ENCODE measurements at regions not wholly inside any gene's neighbourhood (a gene's known extent, or its start where the extent isn't known, plus 50 kb on each side); places are given as distances from the start of the nearest gene placed in this dataset.

- TF ChIP-seq ZNF316 (IDR thresholded peaks at IDR 0.05), result peak; percentile 33; the same call in 1 of the 2 replicates
- peak; percentile 38; the same call in 1 of the 2 replicates for TF ChIP-seq MAFF (IDR thresholded peaks at IDR 0.05; ENCODE audit: low read length)
- no peak for TF ChIP-seq ZC3H8 (IDR thresholded peaks at IDR 0.05)
- intact Hi-C loops (cut with micrococcal nuclease) (no loop called here), in situ Hi-C loops (cut with MboI) (no loop called here)
- Histone ChIP-seq H3K27me3 (ENCODE audit: control insufficient read depth in 2 of 2, insufficient read depth in 2 of 2, low read length in 2 of 2) (no peaks in the 10 kb centered on the region), H3K9ac (ENCODE audit: insufficient read depth in 1 of 2, low read depth in 2 of 2, low read length in 2 of 2) (no peak overlapping the region), H3K4me1 (replicated peaks in 1 of 2; ENCODE audit: control insufficient read depth in 2 of 2, insufficient read depth in 2 of 2, low read length in 2 of 2) (no peaks in the 10 kb centered on the region), H3K36me3 (ENCODE audit: control insufficient read depth, insufficient read depth, low read length) (no peaks in the 10 kb centered on the region), H3K79me2 (ENCODE audit: control insufficient read depth, insufficient read depth, low read length) (no peaks in the 10 kb centered on the region), H4K20me1 (replicated peaks; ENCODE audit: control insufficient read depth, insufficient read depth, low read length) (no peaks in the 10 kb centered on the region), H3K4me2 (ENCODE audit: insufficient read depth, low read length) (no peak overlapping the region), H3K9me1 (ENCODE audit: control insufficient read depth, insufficient read depth, low read length) (no peaks in the 10 kb centered on the region), H3K27ac (ENCODE audit: extremely low read depth, low read depth, low read length) (no peak overlapping the region), H3K9me3 (replicated peaks; ENCODE audit: control insufficient read depth, insufficient read depth, low read depth, low read length) (no peaks in the 10 kb centered on the region), H2AFZ (ENCODE audit: low read depth, low read length) (no peak overlapping the region), H3K4me3 (no peak overlapping the region)
- no TSS peak for BruUV-seq (replicated peaks)
- FAIRE-seq (no peak), DNase-seq (ENCODE audit: extremely low read depth in 1 of 4, low spot score in 3 of 4) (no peak), ATAC-seq (no peak)
- ChIA-PET CTCF (ENCODE audit: low intra/inter-chr PET ratio) (no interaction called here), POLR2A (interaction anchor here (1.0 to 1.4 kb wide), 2 partner anchors 17 to 47 kb away, joined by 3 to 4 read pairs; no protein-coding TSS in a partner anchor)
These were observed 124.0 kb upstream of the PMFBP1 start for GRCh38 chr16:72295914-72296313.

- H3K36me3 ChIP-seq (ENCODE audit: control insufficient read depth, insufficient read depth, low read length), result no peaks in the 10 kb centered on the region
- in situ Hi-C loops (cut with MboI) (no loop called here), intact Hi-C loops (cut with micrococcal nuclease) (no loop called here)
- ATAC-seq (no peak), DNase-seq (ENCODE audit: extremely low read depth in 1 of 4, low spot score in 3 of 4) (no peak), FAIRE-seq (no peak)
- H2AFZ ChIP-seq (ENCODE audit: low read depth, low read length), result no peak overlapping the region
- H3K27ac ChIP-seq (ENCODE audit: extremely low read depth, low read depth, low read length), result no peak overlapping the region
- BruUV-seq (replicated peaks), result no TSS peak
- no peak overlapping the region for H3K4me2 ChIP-seq (ENCODE audit: insufficient read depth, low read length)
- H3K4me3 ChIP-seq, result no peak overlapping the region
- CTCF ChIA-PET (ENCODE audit: low intra/inter-chr PET ratio), result no interaction called here
- no peak overlapping the region for H3K9ac ChIP-seq (ENCODE audit: insufficient read depth in 1 of 2, low read depth in 2 of 2, low read length in 2 of 2)
- no peaks in the 10 kb centered on the region for H3K9me1 ChIP-seq (ENCODE audit: control insufficient read depth, insufficient read depth, low read length)
- H3K9me3 ChIP-seq (replicated peaks; ENCODE audit: control insufficient read depth, insufficient read depth, low read depth, low read length), result no peaks in the 10 kb centered on the region
- POLR2A ChIA-PET, result interaction anchor here (1.0 to 1.3 kb wide), 2 partner anchors 8 to 9 kb away, joined by 3 to 4 read pairs; no protein-coding TSS in a partner anchor
- H3K27me3 ChIP-seq (ENCODE audit: control insufficient read depth in 2 of 2, insufficient read depth in 2 of 2, low read length in 2 of 2), result no peaks in the 10 kb centered on the region
- no peaks in the 10 kb centered on the region for H3K79me2 ChIP-seq (ENCODE audit: control insufficient read depth, insufficient read depth, low read length)
- H4K20me1 ChIP-seq (replicated peaks; ENCODE audit: control insufficient read depth, insufficient read depth, low read length), result no peaks in the 10 kb centered on the region
- no peaks in the 10 kb centered on the region for H3K4me1 ChIP-seq (replicated peaks in 1 of 2; ENCODE audit: control insufficient read depth in 2 of 2, insufficient read depth in 2 of 2, low read length in 2 of 2)
- TF ChIP-seq ARID3B (CRISPR knock-in tag; IDR thresholded peaks at IDR 0.05; ENCODE audit: borderline replicate concordance), result no peak
- TF ChIP-seq GTF2B (IDR thresholded peaks at IDR 0.05; ENCODE audit: extremely low read depth, insufficient read length), result no peak
- TF ChIP-seq ELK1 (CRISPR knock-in tag; IDR thresholded peaks at IDR 0.05), result no peak
- TF ChIP-seq E2F3 (CRISPR knock-in tag; IDR thresholded peaks at IDR 0.05), result no peak
- no peak for TF ChIP-seq ZHX1 (conservative IDR thresholded peaks at IDR 0.05; ENCODE audit: low read length)
- TF ChIP-seq ZNF23 (CRISPR knock-in tag; IDR thresholded peaks at IDR 0.05), result no peak
- no peak for TF ChIP-seq GATA2 (CRISPR knock-in tag; IDR thresholded peaks at IDR 0.05)
These were observed 119.6 kb upstream of the PMFBP1 start for GRCh38 chr16:72291531-72291981.

Data from K562 (cell line).